ENCODE measurements at regions not wholly inside any gene's neighbourhood (a gene's known extent, or its start where the extent isn't known, plus 50 kb on each side); places are given as distances from the start of the nearest gene placed in this dataset.

DNA sequence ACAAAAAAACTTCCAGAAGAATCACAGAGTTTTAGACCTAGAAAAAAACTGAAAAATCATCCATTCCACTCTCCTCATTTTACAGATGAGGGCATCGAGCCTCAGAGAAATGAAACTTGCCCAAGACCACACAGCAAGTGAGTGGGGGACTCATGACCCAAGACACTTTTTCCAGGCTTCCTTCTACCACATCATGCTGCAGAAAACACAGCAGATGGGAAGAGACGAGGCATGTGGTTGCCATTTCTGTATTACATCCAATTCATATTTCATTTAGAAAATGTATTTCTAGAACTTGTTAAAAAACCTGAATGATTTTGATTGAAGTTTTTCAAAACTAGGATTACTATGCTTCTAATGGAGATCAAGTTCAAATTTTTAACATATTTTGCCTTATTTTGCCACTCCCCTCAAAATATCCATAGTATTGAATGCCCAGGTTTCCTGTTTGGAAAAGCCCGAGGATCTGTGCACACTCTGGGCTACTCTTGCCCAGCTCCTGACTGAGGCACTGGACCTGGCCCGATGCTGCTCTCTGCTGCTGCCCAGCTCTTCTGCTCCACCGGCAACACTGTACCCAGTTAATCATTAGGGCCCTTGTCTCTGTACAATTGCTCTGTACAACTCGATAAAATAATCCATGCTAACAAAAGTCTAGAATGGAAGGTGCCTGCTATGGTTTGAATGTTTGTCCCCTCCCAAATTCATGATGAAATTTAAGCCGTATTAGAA is 157.4 kb downstream of the EFNB2 start:
- TF ChIP-seq CREB1 (IDR thresholded peaks at IDR 0.05) = no peak
- no peak for TF ChIP-seq CTCF (IDR thresholded peaks at IDR 0.05; ENCODE audit: control extremely low read depth in 1 of 3, insufficient read depth in 1 of 3, low read depth in 1 of 3, low read length in 3 of 3)
- no peak for TF ChIP-seq TCF12 (IDR thresholded peaks at IDR 0.05; ENCODE audit: low read depth, low read length)
